ENCODE measurements at regions not wholly inside any gene's neighbourhood (a gene's known extent, or its start where the extent isn't known, plus 50 kb on each side); places are given as distances from the start of the nearest gene placed in this dataset.

GRCh38 chr6:159479146-159479545 lies 213.9 kb downstream of the SOD2 start:
- no peak for DNase-seq

GRCh38 chr6:159473475-159474263 lies 219.4 kb downstream of the SOD2 start:
- DNase-seq, result no peak

- DNase-seq, result no peak
Measured at GRCh38 chr6:159470397-159470796, 222.6 kb downstream of the SOD2 start.

GRCh38 chr6:159469443-159469842 lies 223.6 kb downstream of the SOD2 start:
- DNase-seq, result no peak

- no peak for DNase-seq
Measured at GRCh38 chr6:159468994-159469393, 224.0 kb downstream of the SOD2 start.

GRCh38 chr6:159467473-159468041 lies 225.5 kb downstream of the SOD2 start:
- DNase-seq, result peak; percentile 21

GRCh38 chr6:159466926-159467325 lies 226.1 kb downstream of the SOD2 start:
- no peak for DNase-seq

- no peak for DNase-seq
Measured at GRCh38 chr6:159464816-159465215, 228.2 kb downstream of the SOD2 start.

- peak; percentile 18 for DNase-seq
Measured at GRCh38 chr6:159463119-159463829, 229.8 kb downstream of the SOD2 start.

GRCh38 chr6:159462431-159462830 lies 230.6 kb downstream of the SOD2 start:
- no peak for DNase-seq

GRCh38 chr6:159461998-159462397 lies 231.0 kb downstream of the SOD2 start:
- DNase-seq, result no peak

- no peak for DNase-seq
Measured at GRCh38 chr6:159461266-159461665, 231.8 kb downstream of the SOD2 start.

- DNase-seq, result no peak
Measured at GRCh38 chr6:159460476-159460875, 232.6 kb downstream of the SOD2 start.

GRCh38 chr6:159456349-159456748 lies 236.7 kb downstream of the SOD2 start:
- DNase-seq, result no peak

- DNase-seq, result no peak
Measured at GRCh38 chr6:159455700-159456274, 237.3 kb downstream of the SOD2 start.

GRCh38 chr6:159450815-159451465 lies 242.1 kb downstream of the SOD2 start:
- DNase-seq, result no peak

- no peak for DNase-seq
Measured at GRCh38 chr6:159446340-159446739, 246.7 kb downstream of the SOD2 start.

GRCh38 chr6:159445351-159445750 lies 247.7 kb downstream of the SOD2 start:
- no peak for DNase-seq

GRCh38 chr6:159444056-159444760 lies 248.8 kb downstream of the SOD2 start:
- DNase-seq, result no peak

GRCh38 chr6:159443417-159443920 lies 249.6 kb downstream of the SOD2 start:
- no peak for DNase-seq

- DNase-seq, result no peak
Measured at GRCh38 chr6:159441704-159441981, 251.4 kb downstream of the SOD2 start.

GRCh38 chr6:159440911-159441703 lies 251.9 kb downstream of the SOD2 start:
- no peak for DNase-seq
